GM19043 (cell line): ENCODE measurements at regions not wholly inside any gene's neighbourhood (a gene's known extent, or its start where the extent isn't known, plus 50 kb on each side); places are given as distances from the start of the nearest gene placed in this dataset.
"Not testable (repeated sequence)": the region's sequence is repeated elsewhere in the genome, so short reads cannot be mapped to it uniquely, and the experiment has no call there.

Source experiments
- ATAC-seq: cut with Tn5 transposase; IDR thresholded peaks from one replicate; pipeline ENCODE4 v1.9.1; 2021; ENCODE audit warnings: low read depth; ENCODE audit not compliant: unreplicated experiment

DNA sequence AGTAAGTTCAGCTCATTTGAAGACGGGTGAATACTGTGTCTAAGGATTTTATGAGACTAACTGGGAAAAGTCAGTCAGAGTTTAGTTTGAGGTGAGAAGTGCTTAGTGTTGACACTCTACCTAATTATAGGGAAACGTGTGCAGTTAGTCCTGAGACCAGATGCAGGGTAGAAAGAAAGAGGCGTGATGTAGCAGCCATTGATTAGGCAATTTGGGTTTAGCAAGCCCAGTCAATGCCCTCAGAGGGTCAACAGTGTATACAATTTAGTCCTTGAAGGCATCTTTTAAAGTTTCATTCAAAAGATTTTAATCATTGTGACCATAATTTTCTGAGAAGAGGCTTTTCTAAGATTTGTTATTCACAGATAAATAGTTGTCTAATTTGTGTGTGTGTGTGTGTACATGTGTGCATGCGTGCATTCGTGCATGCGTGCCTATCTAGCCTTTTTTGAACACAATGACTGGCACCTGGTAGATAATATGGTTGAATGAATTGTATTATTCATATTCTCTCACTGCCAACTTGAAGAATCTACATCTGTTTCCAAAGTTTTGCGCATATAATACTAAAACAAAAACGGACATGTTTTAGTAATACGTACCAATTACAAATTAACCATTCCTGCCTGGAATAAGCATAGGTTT lies 332.9 kb downstream of the SRGAP2C start:
- ATAC-seq, result no peak

DNA sequence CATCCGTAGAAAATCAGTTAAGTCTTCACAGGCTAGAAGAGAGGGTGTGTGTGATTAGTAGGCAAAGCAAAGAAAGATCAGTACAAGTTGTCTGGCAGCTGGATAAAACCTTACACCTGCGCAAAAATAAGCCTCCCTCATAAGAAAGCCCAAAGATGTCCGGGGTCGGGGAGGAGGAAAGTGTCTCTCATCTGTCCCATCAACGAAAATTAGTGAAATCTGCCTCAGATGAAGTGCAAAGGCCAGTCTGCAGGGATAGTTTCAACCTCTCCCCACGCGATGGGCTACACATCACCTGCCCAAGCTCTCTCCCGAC lies 333.9 kb downstream of the SRGAP2C start:
- ATAC-seq, result no peak

DNA sequence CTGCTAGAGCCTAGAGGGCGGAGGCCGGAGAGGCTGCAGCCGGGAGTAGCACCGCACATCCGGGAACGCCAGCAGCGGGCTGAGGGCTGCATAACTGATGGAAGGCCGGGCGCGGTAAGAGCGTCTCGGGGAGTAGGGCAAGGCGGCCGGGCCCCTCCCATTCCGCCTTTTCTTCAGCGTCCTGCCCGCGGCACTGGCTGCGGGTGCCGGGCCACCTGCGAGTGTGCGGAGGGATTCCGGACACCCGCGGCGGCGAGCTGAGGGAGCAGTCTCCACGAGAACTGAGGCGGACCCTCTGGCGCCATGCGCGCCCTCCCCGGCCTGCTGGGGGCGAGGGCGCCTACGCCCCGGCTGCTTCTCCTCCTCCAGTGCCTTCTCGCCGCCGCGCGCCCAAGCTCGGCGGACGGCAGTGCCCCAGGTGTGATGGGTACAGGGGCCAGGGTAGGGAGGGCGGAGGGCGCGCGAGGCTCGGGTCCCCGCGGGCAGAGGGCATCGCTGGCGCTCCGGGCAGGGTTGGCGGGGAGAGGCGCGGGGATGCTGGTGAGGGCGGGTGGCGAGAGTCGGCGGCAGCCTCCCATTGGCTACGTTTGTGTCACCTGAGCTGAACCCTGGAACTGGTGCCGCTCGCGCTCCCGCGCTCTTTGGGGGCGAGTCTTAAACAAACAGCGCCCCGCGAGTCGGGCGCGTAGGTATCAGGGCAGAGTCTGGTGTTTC lies 334.4 kb downstream of the SRGAP2C start:
- ATAC-seq, result no peak

DNA sequence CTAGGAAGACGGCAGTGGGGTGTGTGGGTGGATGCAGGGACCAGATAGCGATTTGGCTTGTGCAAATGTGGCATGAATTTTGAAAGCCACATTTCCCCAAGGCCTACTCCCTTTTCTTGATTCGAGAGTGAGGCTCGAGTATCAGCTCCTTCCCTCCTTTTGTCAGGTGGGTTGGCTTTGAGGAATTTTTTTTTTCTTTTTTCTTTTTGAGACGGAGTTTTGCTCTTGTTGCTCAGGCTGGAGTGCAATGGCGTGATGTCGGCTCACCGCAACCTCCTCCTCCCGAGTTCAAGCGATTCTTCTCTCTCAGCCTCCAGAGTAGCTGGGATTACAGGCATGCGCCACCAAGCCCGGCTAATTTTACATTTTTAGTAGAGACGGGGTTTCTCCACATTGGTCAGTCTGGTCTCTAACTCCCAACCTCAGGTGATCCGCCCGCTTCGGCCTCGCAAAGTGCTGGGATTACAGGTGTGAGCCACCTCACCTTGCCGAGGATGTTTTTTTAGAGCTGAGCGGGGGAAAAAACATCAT lies 335.0 kb downstream of the SRGAP2C start:
- ATAC-seq, result not testable (repeated sequence)

DNA sequence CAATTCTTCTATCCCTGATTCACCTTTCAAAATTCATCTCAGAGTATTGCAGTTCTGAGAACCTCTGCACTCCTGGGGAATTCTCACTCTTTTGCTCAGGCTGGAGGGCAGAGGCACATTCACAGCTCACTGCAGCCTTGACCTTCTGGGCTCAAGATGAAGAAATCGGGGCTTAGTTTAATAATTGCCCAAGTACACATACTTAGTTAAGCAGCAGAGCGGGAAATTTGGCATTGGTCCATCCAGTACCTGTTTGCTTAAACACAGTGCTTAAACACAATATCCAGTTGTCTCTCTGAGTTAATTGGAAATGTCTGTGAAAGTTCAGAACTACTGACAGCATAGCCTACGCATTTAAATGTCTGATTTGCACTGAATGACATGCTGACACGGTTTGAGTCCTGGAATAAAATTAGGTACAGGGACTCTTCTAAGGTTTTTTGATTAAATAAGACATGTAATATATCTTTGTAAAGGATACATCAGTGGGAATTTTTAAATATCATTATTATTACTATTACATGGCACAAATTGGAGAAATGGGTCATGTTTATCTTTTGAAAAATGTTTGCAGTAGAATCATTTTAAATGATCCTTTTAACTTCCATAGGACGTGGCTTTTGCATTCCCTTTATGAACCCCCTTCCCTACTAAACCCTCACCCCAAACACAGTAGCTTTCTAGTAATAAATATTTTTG lies 337.4 kb downstream of the SRGAP2C start:
- no peak for ATAC-seq

DNA sequence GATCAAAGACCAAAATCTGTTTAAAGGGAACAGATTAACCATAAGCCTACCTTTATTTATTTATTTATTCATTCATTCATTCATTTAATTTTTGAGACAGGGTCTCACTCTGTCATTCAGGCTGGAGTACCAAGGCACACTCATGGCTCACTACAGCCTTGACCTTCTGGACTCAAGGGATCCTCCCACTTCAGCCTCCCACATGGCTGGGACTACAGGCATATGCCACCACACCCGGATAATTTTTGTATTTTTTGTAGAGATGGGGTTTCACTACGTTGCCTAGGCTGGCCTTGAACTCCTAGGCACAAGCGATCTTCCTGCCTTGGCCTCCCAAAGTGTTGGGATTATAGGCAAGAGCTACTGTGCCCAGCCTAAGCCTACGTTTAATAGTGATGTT lies 338.3 kb downstream of the SRGAP2C start:
- ATAC-seq, result not testable (repeated sequence)

DNA sequence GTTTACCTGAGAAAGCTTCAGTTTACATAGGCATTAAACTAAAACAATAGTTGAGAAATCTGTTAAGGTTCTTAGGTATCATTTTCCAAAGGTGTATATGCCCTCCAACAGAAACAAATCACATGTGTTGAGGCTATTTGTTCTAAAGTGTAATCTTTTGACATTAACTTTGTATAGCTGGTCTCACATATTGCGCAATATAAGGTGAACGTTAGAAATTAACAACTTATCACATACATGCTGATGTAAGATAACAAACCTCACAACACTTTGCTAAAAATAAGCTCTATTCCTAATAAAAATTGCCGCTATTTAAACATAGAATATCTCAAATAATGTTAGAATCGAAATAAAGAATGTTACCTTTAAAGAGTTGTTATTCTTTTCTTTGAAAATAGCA lies 340.6 kb downstream of the SRGAP2C start:
- no peak for ATAC-seq

DNA sequence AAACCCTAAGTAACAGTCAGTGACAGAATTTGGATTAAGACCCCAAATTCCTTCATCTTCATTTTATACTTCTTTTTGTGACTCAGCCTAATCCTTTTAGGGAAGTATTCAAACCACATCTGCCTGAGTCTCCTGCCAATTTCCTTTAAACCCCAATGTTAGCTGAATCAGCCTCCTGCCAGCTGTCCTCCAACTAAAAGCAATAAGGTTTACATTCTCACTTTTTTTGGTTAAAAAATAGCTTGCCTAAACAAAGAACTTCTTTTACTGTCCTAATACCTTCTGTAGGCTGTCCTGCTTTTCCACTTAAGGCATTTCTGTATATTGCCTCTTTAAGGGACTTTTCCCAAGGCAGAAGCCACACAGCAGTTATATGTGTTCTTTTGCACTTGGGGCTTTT lies 344.2 kb downstream of the SRGAP2C start:
- ATAC-seq, result not testable (repeated sequence)

DNA sequence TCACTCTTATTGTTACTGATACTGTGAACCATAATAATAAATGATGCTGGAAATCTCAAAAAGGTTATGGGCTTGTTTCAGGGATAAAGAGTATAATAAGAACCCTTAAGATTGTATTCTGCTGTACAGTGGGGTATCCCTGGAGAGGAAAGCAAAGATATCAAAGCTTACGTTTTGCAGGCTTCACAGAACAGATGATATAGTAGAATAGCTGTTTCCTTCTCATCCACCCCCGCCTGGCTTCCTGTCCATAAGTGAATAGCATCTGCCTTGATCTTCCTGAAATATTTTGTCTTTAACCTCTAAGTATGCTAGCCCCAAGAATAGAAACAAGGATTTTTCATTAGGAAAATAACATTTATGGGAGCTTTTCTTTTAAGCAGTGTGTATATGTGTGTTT lies 345.3 kb downstream of the SRGAP2C start:
- ATAC-seq, result not testable (repeated sequence)

DNA sequence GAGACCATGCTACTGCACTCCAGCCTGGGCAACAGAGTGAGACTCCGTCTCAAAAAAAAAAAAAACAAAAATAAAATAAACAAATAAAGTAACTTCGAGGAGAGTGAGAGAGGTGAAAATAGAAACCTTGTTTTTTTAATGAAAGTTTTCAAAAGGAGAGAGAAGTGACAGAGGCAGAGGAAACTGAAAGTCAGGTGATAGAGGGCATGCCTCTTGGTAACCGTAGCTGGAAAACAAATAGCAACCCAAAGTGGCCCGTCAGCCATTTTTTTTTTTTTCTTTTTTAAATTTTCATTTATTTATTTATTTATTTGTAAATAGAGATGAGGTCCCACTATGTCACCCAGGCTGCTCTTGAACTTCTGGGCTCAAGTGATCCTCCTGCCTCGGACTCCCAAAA lies 347.0 kb downstream of the SRGAP2C start:
- ATAC-seq, result not testable (repeated sequence)

DNA sequence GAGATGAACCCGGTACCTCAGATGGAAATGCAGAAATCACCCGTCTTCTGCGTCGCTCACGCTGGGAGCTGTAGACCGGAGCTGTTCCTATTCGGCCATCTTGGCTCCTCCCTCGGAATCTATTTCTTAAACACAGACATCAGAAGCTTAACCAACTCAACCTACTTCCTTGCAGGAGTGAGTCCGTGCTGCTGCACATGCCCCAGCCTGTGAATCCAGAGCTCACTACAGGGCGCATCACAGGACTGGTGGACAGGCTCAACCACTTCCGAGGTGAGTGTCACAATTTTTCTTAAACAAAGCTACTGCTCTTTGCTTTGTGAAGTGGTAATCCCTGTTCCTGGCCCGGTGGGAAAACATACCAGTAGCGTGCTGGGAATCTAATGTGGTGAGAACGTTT lies 353.4 kb downstream of the SRGAP2C start:
- ATAC-seq, result not testable (repeated sequence)

DNA sequence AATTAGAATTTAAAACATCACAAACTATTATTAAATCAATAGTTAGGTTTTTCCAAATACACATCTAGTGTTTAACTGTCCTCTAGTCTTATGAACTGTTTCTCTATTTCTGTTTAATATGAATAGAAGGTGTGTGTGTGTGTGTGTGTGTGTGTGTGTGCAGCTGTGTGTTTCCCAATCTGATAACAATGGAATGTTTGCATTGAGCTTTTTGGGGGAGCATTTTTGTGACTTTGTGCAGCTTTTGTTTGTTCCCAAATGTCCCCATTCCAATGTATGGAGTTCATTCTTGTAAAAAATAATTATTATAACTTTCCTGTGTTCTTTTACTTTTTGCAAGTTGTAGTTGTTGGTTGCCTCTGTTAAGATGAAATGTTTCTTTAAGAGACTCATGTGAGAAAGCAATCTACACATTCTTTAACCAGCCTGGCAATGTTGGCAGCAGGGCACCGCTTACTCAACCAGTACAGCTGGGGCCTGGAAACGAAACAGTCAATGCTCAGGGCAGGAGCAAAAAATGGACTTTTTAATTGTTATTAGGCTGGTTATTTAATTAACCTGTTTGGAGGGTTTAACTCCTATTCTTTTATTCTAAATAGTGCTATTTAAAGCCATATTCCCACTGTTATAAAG lies 354.3 kb downstream of the SRGAP2C start:
- no peak for ATAC-seq

DNA sequence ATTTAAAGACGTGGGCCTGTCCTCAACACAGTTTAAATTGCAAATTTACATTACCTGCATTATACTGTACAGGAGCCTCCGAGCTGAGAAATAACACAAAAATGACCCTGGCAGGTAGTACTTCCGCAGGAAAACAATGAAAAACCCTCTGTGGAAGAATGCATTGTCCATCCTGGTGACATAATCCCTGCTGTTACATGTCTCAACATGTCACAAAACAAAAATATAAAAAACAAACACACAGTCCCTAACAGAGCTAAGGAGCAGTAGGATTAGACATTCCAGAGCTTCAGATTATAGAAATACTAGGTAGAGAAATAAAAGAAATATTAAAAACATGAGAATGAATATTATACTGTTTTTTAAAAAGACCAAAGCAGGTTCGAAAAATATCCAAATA lies 359.2 kb downstream of the SRGAP2C start:
- ATAC-seq, result not testable (repeated sequence)

DNA sequence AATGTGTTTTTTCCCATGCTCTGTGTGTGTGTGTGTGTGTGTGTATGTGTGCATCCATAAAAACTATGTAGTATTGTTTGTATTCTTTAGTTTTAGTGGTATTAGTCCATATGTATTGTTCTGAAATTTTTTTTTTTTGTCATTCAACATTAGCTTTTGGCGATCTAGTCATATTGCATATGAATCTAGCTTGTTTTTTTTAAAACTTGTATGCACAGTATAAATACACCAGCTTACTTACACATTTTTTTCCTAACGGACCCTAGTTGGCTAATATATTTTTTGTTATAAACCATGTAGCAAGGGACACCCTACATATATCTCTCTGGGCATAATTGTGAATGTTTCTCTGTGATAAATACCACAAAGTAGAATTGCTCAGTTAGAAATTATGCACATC lies 359.7 kb downstream of the SRGAP2C start:
- no peak for ATAC-seq

DNA sequence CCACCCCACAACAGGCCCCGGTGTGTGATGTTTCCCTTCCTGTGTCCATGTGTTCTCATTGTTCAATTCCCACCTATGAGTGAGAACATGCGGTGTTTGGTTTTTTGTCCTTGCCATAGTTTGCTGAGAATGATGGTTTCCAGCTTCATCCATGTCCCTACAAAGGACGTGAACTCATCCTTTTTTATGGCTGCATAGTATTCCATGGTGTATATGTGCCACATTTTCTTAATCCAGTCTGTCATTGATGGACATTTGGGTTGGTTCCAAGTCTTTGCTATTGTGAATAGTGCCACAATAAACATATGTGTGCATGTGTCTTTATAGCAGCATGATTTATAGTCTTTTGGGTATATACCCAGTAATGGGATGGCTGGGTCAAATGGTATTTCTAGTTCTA lies 361.1 kb downstream of the SRGAP2C start:
- not testable (repeated sequence) for ATAC-seq

DNA sequence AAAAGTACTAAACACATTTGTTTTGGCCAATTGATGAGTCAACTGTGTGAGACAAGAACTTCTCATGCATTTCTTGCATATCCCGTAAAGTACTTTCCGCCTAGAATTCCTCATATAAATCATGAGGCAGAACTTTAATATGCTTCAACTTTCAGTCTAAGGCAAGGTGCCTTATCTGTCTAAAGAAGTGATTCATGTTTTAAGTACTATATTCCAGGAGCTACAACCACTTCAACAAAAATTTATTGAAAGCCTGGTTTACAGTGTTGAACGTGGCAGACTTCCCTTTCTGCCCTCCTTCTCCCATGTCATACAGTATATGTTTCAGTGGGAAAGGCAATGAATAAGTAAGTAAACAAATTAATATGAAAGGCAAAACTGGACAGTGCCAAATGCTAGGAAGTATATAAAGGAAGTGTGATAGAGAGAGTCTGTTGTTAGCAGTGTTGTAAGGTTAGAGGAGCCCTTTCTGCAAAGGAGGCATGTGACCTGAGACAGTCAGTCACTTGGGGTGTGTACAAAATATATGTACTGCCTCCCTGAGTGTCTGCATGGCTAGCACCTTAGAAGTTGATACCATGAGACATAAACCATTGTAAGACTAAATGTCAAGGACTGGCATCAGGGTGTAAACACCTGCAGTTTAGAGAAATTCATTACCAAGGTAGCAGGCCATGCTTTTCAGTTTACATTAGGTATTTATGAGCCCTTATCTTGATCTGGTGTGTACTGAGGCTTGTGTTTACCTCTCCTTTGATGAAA lies 362.2 kb downstream of the SRGAP2C start:
- ATAC-seq, result no peak

DNA sequence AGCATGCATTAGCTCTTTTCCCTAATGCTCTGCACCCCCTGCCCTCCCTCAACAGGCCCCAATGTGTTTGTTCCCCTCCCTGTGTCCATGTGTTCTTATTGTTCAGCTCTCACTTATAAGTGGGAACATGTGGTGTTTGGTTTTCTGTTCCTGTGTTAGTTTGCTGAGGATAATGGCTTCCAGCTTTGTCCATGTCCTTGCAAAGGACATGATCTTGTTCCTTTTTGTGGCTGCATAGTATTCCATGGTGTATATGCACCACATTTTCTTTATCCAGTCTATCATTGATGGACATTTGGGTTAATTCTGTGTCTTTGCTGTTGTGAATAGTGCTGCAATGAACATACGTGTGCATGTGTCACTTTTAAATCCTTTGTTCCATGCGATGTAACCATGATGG lies 363.0 kb downstream of the SRGAP2C start:
- ATAC-seq, result not testable (repeated sequence)

DNA sequence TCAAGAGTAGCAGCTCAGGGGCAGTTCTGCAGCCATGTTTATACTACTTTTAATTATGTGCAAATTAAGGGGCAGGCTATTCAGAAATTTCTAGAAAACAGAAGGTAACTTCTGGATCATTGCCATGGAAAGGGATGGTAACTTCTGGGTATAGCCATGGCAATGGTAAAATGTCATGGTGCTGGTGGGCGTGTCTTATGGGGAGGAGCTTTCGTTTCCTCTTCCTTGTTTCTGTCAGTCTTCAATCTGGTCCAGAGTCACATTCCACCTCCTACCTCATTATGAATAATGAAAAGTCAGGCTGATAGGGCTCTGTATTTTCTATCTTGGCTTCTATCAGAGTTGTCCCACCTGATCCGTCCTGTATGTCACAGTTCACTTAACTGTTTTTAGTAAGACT lies 366.0 kb downstream of the SRGAP2C start:
- ATAC-seq, result not testable (repeated sequence)

DNA sequence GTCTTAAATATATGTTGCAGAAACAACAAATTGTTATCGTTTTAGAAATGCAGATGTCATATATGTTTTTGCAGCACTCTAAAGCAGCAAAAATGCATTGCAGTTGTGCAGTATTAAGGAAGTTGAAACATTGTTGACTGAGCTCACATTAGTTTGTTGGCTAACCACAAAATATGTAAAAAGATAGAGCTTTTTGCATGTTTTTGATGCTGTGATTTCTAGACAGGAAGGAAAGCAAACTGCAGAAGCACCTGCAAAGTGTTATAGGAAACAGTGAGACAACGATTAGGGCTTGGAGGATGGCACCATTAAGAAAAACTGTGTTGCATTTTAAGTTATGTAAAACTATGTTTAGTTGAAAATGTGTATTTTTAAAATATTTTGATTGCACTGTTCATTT lies 366.7 kb downstream of the SRGAP2C start:
- ATAC-seq, result not testable (repeated sequence)

DNA sequence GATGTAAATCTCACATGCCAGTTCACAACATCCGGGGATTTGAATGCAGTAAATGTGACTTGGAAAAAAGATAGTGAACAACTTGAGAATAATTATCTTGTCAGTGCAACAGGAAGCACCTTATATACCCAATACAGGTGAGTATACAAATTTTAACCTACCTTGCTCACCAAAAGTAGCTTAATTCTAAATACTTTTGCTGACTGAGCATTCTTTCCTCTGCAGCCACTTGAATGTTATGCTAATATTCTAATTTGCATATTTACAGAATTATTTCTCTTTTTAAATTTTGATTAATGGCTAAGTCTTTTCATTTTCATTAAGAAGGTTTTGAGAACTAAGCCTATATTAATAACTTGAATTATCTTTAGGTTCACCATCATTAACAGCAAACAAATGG lies 371.8 kb downstream of the SRGAP2C start:
- not testable (repeated sequence) for ATAC-seq
